Right renal pelvis (tissue), 4 donors: ENCODE measurements at regions not wholly inside any gene's neighbourhood (a gene's known extent, or its start where the extent isn't known, plus 50 kb on each side); places are given as distances from the start of the nearest gene placed in this dataset.
"Not testable (repeated sequence)": the region's sequence is repeated elsewhere in the genome, so short reads cannot be mapped to it uniquely, and the experiment has no call there.

ENCODE experiments used
- DNase-seq, 4 donors: peaks; one replicate each; pipeline ENCODE4 v3.0.0-alpha.2; 2013; ENCODE audit warnings: low read depth in 4 of 4, low spot score in 3 of 4, missing footprints in 1 of 4

GRCh38 chr3:118593277-118593670 is 441.4 kb downstream of the IGSF11 start:
- DNase-seq = no peak

GRCh38 chr3:118597184-118597583 is 437.5 kb downstream of the IGSF11 start:
- no peak for DNase-seq

GRCh38 chr3:118607915-118608820 is 426.5 kb downstream of the IGSF11 start:
- DNase-seq = no peak

- DNase-seq = no peak
These were observed 416.2 kb downstream of the IGSF11 start for GRCh38 chr3:118618247-118619040.

GRCh38 chr3:118626453-118626852 is 408.2 kb downstream of the IGSF11 start:
- DNase-seq = no peak

- DNase-seq = peak; percentile 61 to 70 (median 66)
These were observed 405.8 kb downstream of the IGSF11 start for GRCh38 chr3:118628704-118629341.

- no peak for DNase-seq
These were observed 404.8 kb downstream of the IGSF11 start for GRCh38 chr3:118629821-118630220.

GRCh38 chr3:118635711-118636110 is 398.9 kb downstream of the IGSF11 start:
- no peak for DNase-seq

GRCh38 chr3:118636841-118637240 is 397.8 kb downstream of the IGSF11 start:
- DNase-seq = no peak

- no peak for DNase-seq
These were observed 396.8 kb downstream of the IGSF11 start for GRCh38 chr3:118637846-118638245.

GRCh38 chr3:118641608-118642007 is 393.0 kb downstream of the IGSF11 start:
- DNase-seq = peak in 2 of 4 donors; percentile 12 to 16

- no peak for DNase-seq
These were observed 363.5 kb downstream of the IGSF11 start for GRCh38 chr3:118671192-118671591.

- DNase-seq = no peak
These were observed 359.3 kb downstream of the IGSF11 start for GRCh38 chr3:118675305-118675704.

- DNase-seq = not testable (repeated sequence)
These were observed 356.0 kb downstream of the IGSF11 start for GRCh38 chr3:118678663-118679062.

GRCh38 chr3:118682921-118683320 is 351.7 kb downstream of the IGSF11 start:
- peak; percentile 28 to 53 (median 48) for DNase-seq

- DNase-seq = no peak
These were observed 351.0 kb downstream of the IGSF11 start for GRCh38 chr3:118683636-118684035.

GRCh38 chr3:118688396-118688884 is 346.2 kb downstream of the IGSF11 start:
- DNase-seq = no peak

- DNase-seq = no peak
These were observed 342.2 kb downstream of the IGSF11 start for GRCh38 chr3:118692416-118692815.

GRCh38 chr3:118705487-118706219 is 329.0 kb downstream of the IGSF11 start:
- no peak for DNase-seq

GRCh38 chr3:118707991-118708390 is 326.7 kb downstream of the IGSF11 start:
- no peak for DNase-seq
